Gastrocnemius medialis (tissue), 4 donors: ENCODE measurements at regions not wholly inside any gene's neighbourhood (a gene's known extent, or its start where the extent isn't known, plus 50 kb on each side); places are given as distances from the start of the nearest gene placed in this dataset.

Experiments used
- CTCF ChIP-seq, 5 experiments: fragments of 450-650 bp in 3 of 5; fragments of 200-600 bp in 2 of 5; sonication (generic) in 2 of 5; IDR thresholded peaks in 4 of 5; conservative IDR thresholded peaks in 1 of 5; 1 replicate in 4 of 5; 2 replicates in 1 of 5; pipeline ENCODE4 v1.5.1; 2016 to 2019; ENCODE audit warnings: antibody characterized with exemption in 5 of 5, mild to moderate bottlenecking in 3 of 5, moderate library complexity in 3 of 5
- POLR2A ChIP-seq, 2 donors: fragments of 450-650 bp; IDR thresholded peaks; one replicate each; pipeline ENCODE4 v1.6.1; 2017; ENCODE audit warnings: antibody characterized with exemption in 2 of 2, mild to moderate bottlenecking in 2 of 2, moderate library complexity in 2 of 2

GRCh38 chr1:38198621-38199020, 152.0 kb upstream of the POU3F1 start:
- TF ChIP-seq CTCF (IDR thresholded peaks at IDR 0.05 in 4 of 5, conservative IDR thresholded peaks at IDR 0.05 in 1 of 5): no peak
- no peak for TF ChIP-seq POLR2A (IDR thresholded peaks at IDR 0.05)
